IMR-90 (cell line): ENCODE measurements at regions not wholly inside any gene's neighbourhood (a gene's known extent, or its start where the extent isn't known, plus 50 kb on each side); places are given as distances from the start of the nearest gene placed in this dataset.

ENCODE experiments used
- ATAC-seq: fragments of 200-7000 bp; cut with Tn5 transposase; 2 replicates; pipeline ENCODE4 v1.9.1; 2020; ENCODE audit warnings: low read depth, mild to moderate bottlenecking, moderate library complexity
- BruUV-seq: library from RNA; stranded (reverse); fragments of 400-500 nt; replicated peaks from 2 replicates; lab custom pipeline; 2021; lab: Mats Ljungman, UMichigan
- CTCF ChIA-PET: fragments of 300-600 bp; formaldehyde crosslinking; extraction: SDS; loops from one replicate; lab custom pipeline; 2021; ENCODE audit warnings: antibody characterized with exemption; lab: Yijun Ruan, JAX
- POLR2A ChIA-PET: fragments of 300-600 bp; sonication (Branson Sonifier 250); formaldehyde crosslinking; loops from one replicate; lab custom pipeline; 2022; ENCODE audit warnings: antibody characterized with exemption; ENCODE audit not compliant: unreplicated experiment; lab: Charles Lee
- DNase-seq: peaks from one replicate; pipeline ENCODE4 v3.0.0; 2013
- H2AFZ ChIP-seq: replicated peaks from 2 replicates; pipeline ENCODE3; 2013; ENCODE audit warnings: low read length, mild to moderate bottlenecking; ENCODE audit not compliant: poor library complexity
- H2AK5ac ChIP-seq: 2 replicates; pipeline ENCODE4 v1.6.1; 2013; ENCODE audit warnings: low read depth, low read length, inconsistent platforms
- H2AK9ac ChIP-seq: replicated peaks from 2 replicates; pipeline ENCODE3; 2013; ENCODE audit warnings: mild to moderate bottlenecking, low read depth, low read length, moderate library complexity; ENCODE audit not compliant: poor library complexity
- H2BK120ac ChIP-seq: 2 replicates; pipeline ENCODE4 v1.6.1; 2013; ENCODE audit warnings: low read depth, low read length, inconsistent platforms
- H2BK15ac ChIP-seq: 3 replicates; pipeline ENCODE4 v1.6.1; 2013; ENCODE audit warnings: low read depth, low read length, inconsistent platforms
- H2BK20ac ChIP-seq: 2 replicates; pipeline ENCODE4 v1.6.1; 2013; ENCODE audit warnings: low read depth, mild to moderate bottlenecking, inconsistent platforms, low read length, moderate library complexity
- H2BK5ac ChIP-seq: 2 replicates; pipeline ENCODE4 v1.6.1; 2013; ENCODE audit warnings: mild to moderate bottlenecking, low read depth, low read length, inconsistent platforms; ENCODE audit not compliant: poor library complexity, severe bottlenecking
- H3K14ac ChIP-seq: replicated peaks from 2 replicates; pipeline ENCODE4 v1.6.1; 2013; ENCODE audit warnings: low read depth, low read length, inconsistent platforms
- H3K18ac ChIP-seq: 2 replicates; pipeline ENCODE4 v1.6.1; 2013; ENCODE audit warnings: low read depth, low read length, control low read depth
- H3K23ac ChIP-seq: 2 replicates; pipeline ENCODE4 v1.6.1; 2013; ENCODE audit warnings: low read depth, low read length, inconsistent platforms
- H3K27ac ChIP-seq: 2 replicates; pipeline ENCODE4 v1.5.1; 2013; ENCODE audit warnings: mild to moderate bottlenecking, control low read depth, low read length; ENCODE audit not compliant: insufficient read depth
- H3K27me3 ChIP-seq: 2 replicates; pipeline ENCODE4 v1.6.1; 2013; ENCODE audit warnings: low read length; ENCODE audit not compliant: control insufficient read depth, insufficient read depth
- H3K36me3 ChIP-seq: 2 replicates; pipeline ENCODE4 v1.6.1; 2013; ENCODE audit warnings: low read length, mixed read lengths; ENCODE audit not compliant: control insufficient read depth, insufficient read depth
- H3K4ac ChIP-seq: 2 replicates; pipeline ENCODE4 v1.6.1; 2013; ENCODE audit warnings: low read depth, low read length, inconsistent platforms
- H3K4me1 ChIP-seq: 2 replicates; pipeline ENCODE4 v1.6.1; 2013; ENCODE audit warnings: low read length, mixed read lengths; ENCODE audit not compliant: control insufficient read depth, insufficient read depth
- H3K4me2 ChIP-seq: 2 replicates; pipeline ENCODE4 v1.6.1; 2013; ENCODE audit warnings: low read depth, mild to moderate bottlenecking, control low read depth, low read length, moderate library complexity
- H3K4me3 ChIP-seq: 2 replicates; pipeline ENCODE4 v1.5.1; 2013; ENCODE audit warnings: low read depth, mild to moderate bottlenecking, control low read depth, low read length, moderate library complexity; ENCODE audit not compliant: insufficient read depth
- H3K56ac ChIP-seq: 2 replicates; pipeline ENCODE4 v1.6.1; 2013; ENCODE audit warnings: low read length, inconsistent platforms; ENCODE audit not compliant: insufficient read depth; ENCODE audit errors: extremely low read depth
- H3K79me1 ChIP-seq, 2 experiments: 2 replicates each; pipeline ENCODE4 v1.6.1; 2013; ENCODE audit warnings: low read length in 2 of 2, inconsistent platforms in 1 of 2, low read depth in 1 of 2
- H3K9ac ChIP-seq: 2 replicates; pipeline ENCODE4 v1.6.1; 2013; ENCODE audit warnings: low read depth, low read length, control low read depth
- H3K9me1 ChIP-seq: 2 replicates; pipeline ENCODE4 v1.6.1; 2013; ENCODE audit warnings: low read length, inconsistent platforms; ENCODE audit not compliant: insufficient read depth
- H3K9me3 ChIP-seq: 2 replicates; pipeline ENCODE4 v1.6.1; 2013; ENCODE audit warnings: low read length; ENCODE audit not compliant: control insufficient read depth, insufficient read depth
- H4K20me1 ChIP-seq: 2 replicates; pipeline ENCODE4 v1.6.1; 2013; ENCODE audit warnings: low read length, inconsistent platforms; ENCODE audit not compliant: insufficient read depth
- H4K5ac ChIP-seq: 2 replicates; pipeline ENCODE4 v1.6.1; 2013; ENCODE audit warnings: mild to moderate bottlenecking, low read depth, low read length, control low read depth
- H4K8ac ChIP-seq, 2 experiments: 2 replicates each; pipeline ENCODE4 v1.6.1; 2013; ENCODE audit warnings: low read depth in 2 of 2, low read length in 2 of 2, control low read depth in 1 of 2, inconsistent platforms in 1 of 2
- H4K91ac ChIP-seq: 2 replicates; pipeline ENCODE4 v1.6.1; 2013; ENCODE audit warnings: low read depth, low read length, inconsistent platforms; ENCODE audit not compliant: insufficient read depth
- BHLHE40 ChIP-seq: fragments of 150-350 bp; IDR thresholded peaks from 2 replicates; pipeline ENCODE4 v1.6.1; 2016; ENCODE audit warnings: mild to moderate bottlenecking, low read depth, low read length
- CEBPB ChIP-seq: IDR thresholded peaks from 2 replicates; pipeline ENCODE4 v1.6.1; 2012; ENCODE audit warnings: low read depth, low read length, improper control_type of control experiment
- CHD1 ChIP-seq: IDR thresholded peaks from 2 replicates; pipeline ENCODE4 v1.6.1; 2012; ENCODE audit warnings: low read depth, low read length, improper control_type of control experiment
- FOS ChIP-seq: fragments of 150-350 bp; IDR thresholded peaks from 2 replicates; pipeline ENCODE4 v1.6.1; 2016; ENCODE audit warnings: low read depth, low read length
- MAFK ChIP-seq: IDR thresholded peaks from 2 replicates; pipeline ENCODE4 v1.6.1; 2012; ENCODE audit warnings: low read depth, low read length, improper control_type of control experiment
- MAZ ChIP-seq: IDR thresholded peaks from 2 replicates; pipeline ENCODE4 v1.6.1; 2012; ENCODE audit warnings: low read depth, mild to moderate bottlenecking, low read length, improper control_type of control experiment, moderate library complexity, borderline replicate concordance
- MXI1 ChIP-seq: IDR thresholded peaks from 2 replicates; pipeline ENCODE4 v1.6.1; 2012; ENCODE audit warnings: low read depth, mild to moderate bottlenecking, low read length, moderate library complexity, borderline replicate concordance
- NFE2L2 ChIP-seq: fragments of 150-350 bp; IDR thresholded peaks from 2 replicates; pipeline ENCODE4 v1.6.1; 2016; ENCODE audit warnings: low read depth, mild to moderate bottlenecking, low read length
- POLR2A ChIP-seq: IDR thresholded peaks from 2 replicates; pipeline ENCODE4 v1.6.1; 2012; ENCODE audit warnings: mild to moderate bottlenecking, low read depth, low read length
- RAD21 ChIP-seq: IDR thresholded peaks from 2 replicates; pipeline ENCODE4 v1.6.1; 2012; ENCODE audit warnings: low read length, improper control_type of control experiment
- RCOR1 ChIP-seq: IDR thresholded peaks from 2 replicates; pipeline ENCODE4 v1.6.1; 2012; ENCODE audit warnings: mild to moderate bottlenecking, low read length, improper control_type of control experiment; ENCODE audit not compliant: insufficient replicate concordance
- RFX5 ChIP-seq: IDR thresholded peaks from 2 replicates; pipeline ENCODE4 v1.8.0; 2012; ENCODE audit warnings: low read depth, mild to moderate bottlenecking, low read length, moderate library complexity
- SMC3 ChIP-seq: fragments of 150-350 bp; IDR thresholded peaks from 2 replicates; pipeline ENCODE4 v1.6.1; 2016; ENCODE audit warnings: low read depth, mild to moderate bottlenecking, antibody characterized with exemption, low read length, moderate library complexity
- USF2 ChIP-seq: fragments of 150-350 bp; IDR thresholded peaks from 2 replicates; pipeline ENCODE4 v1.6.1; 2017; ENCODE audit warnings: mild to moderate bottlenecking, antibody characterized with exemption, low read length, low read depth
- WGBS, 2 experiments: methylation state at CpG; one replicate each; pipeline versions ENCODE4 v1.1.5 to v1.1.7; 2013; ENCODE audit warnings: missing lambda C conversion rate in 2 of 2; ENCODE audit not compliant: insufficient read length in 1 of 2; ENCODE audit errors: extremely low coverage in 2 of 2; 5-methylcytosine and 5-hydroxymethylcytosine counted together
- dilution Hi-C: fragments of 300-500 bp; cut with HindIII; formaldehyde crosslinking; loops from one replicate; pipeline ENCODE4 v1.14.3; 2018; ENCODE audit warnings: low sequenced_read_pairs; ENCODE audit not compliant: unreplicated experiment
- in situ Hi-C: fragments of 300-500 bp; cut with MboI; formaldehyde crosslinking; loops from 3 replicates; pipeline ENCODE4 v1.14.3; 2019; ENCODE audit warnings: low sequenced_read_pairs, inconsistent platforms, mixed read lengths
- intact Hi-C: fragments of 100-400 bp; cut with micrococcal nuclease; formaldehyde crosslinking; loops from 2 replicates; pipeline ENCODE4 v1.10.0; 2022
- TF ChIP-seq, protein P1 (sequence below): conservative IDR thresholded peaks from 2 replicates; pipeline ENCODE4 v1.5.1; 2012; ENCODE audit warnings: mild to moderate bottlenecking, low read depth, low read length, improper control_type of control experiment

- TF ChIP-seq BHLHE40, result no peak
Observed at GRCh38 chr20:47406849-47407682, 50.6 kb upstream of the ZMYND8 start (continued).

DNA sequence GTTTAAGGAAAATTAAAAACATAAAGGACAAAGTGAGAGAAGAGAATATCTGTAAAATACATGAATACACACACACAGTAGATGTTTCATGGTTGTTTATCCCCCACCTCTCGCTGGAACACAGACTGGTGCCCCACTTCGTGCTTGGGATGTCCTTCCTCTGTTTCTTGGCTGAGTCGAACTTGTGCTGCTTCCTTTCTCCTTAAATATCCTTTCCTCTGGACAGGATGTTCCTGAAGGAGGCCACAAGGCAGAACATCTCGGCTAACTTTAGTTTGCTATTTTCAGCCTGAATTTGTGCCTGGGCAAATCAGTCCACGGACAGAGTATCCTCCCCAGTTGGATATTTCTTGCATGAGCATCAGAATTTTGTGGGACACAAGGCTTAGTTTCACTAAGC, 54.7 kb upstream of the ZMYND8 start:
- dilution Hi-C loops (no loop called here), in situ Hi-C loops (no loop called here), intact Hi-C loops (no loop called here)
- Histone ChIP-seq H3K4me1 (0 out of 2 replicates have a peak, but pooled peaks cover 2% of the 10 kb centered on the region), H3K56ac (no peak overlapping the region), H3K4me3 (no peak overlapping the region), H2BK15ac (no peak overlapping the region), H3K23ac (no peak overlapping the region), H3K79me1 (no peaks in the 10 kb centered on the region), H2AK5ac (no peak overlapping the region), H3K14ac (no peak overlapping the region), H2BK5ac (no peak overlapping the region), H4K20me1 (no peaks in the 10 kb centered on the region), H3K36me3 (no peaks in the 10 kb centered on the region), H3K9ac (no peak overlapping the region), H3K9me1 (no peaks in the 10 kb centered on the region; the same call in 1 of the 2 replicates), H3K18ac (no peak overlapping the region), H3K9me3 (no peaks in the 10 kb centered on the region), H2BK20ac (no peak overlapping the region), H2AFZ (no peak overlapping the region), H4K91ac (no peak overlapping the region), H2BK120ac (no peak overlapping the region), H4K8ac (no peak overlapping the region), H2AK9ac (no peak overlapping the region), H3K4me2 (no peak overlapping the region), H3K27me3 (no peaks in the 10 kb centered on the region), H3K4ac (no peak overlapping the region), H3K27ac (no peak overlapping the region), H4K5ac (no peak overlapping the region)
- WGBS, 2 experiments, result 79% methylated on average over 3 of the region's 5 CpGs; no CpG with 5 or more reads in 1 of the 2 experiments
- POLR2A ChIA-PET, result no interaction called here
- CTCF ChIA-PET, result interaction anchor here (0.6 kb wide), 1 partner anchor 138 kb away, joined by 3 read pairs; no protein-coding TSS in a partner anchor
- DNase-seq, result no peak
- no peak for ATAC-seq
- BruUV-seq, result no TSS peak
- TF ChIP-seq MAZ, result no peak
- no peak for TF ChIP-seq CEBPB
- no peak for TF ChIP-seq RCOR1
- no peak for TF ChIP-seq MXI1
- no peak for TF ChIP-seq NFE2L2
- no peak for TF ChIP-seq RAD21
- no peak for TF ChIP-seq USF2
- no peak for TF ChIP-seq POLR2A
- TF ChIP-seq RFX5, result no peak
- no peak for TF ChIP-seq SMC3
- TF ChIP-seq, protein P1, sequence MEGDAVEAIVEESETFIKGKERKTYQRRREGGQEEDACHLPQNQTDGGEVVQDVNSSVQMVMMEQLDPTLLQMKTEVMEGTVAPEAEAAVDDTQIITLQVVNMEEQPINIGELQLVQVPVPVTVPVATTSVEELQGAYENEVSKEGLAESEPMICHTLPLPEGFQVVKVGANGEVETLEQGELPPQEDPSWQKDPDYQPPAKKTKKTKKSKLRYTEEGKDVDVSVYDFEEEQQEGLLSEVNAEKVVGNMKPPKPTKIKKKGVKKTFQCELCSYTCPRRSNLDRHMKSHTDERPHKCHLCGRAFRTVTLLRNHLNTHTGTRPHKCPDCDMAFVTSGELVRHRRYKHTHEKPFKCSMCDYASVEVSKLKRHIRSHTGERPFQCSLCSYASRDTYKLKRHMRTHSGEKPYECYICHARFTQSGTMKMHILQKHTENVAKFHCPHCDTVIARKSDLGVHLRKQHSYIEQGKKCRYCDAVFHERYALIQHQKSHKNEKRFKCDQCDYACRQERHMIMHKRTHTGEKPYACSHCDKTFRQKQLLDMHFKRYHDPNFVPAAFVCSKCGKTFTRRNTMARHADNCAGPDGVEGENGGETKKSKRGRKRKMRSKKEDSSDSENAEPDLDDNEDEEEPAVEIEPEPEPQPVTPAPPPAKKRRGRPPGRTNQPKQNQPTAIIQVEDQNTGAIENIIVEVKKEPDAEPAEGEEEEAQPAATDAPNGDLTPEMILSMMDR, result no peak
- no peak for TF ChIP-seq MAFK
- TF ChIP-seq BHLHE40, result no peak
- no peak for TF ChIP-seq CHD1
- no peak for TF ChIP-seq FOS
